CD8-positive, alpha-beta memory T cell (primary cell): ENCODE measurements at regions not wholly inside any gene's neighbourhood (a gene's known extent, or its start where the extent isn't known, plus 50 kb on each side); places are given as distances from the start of the nearest gene placed in this dataset.

Experiments
- CTCF ChIA-PET: fragments of 350-600 bp; sonication (Branson Sonifier 250); formaldehyde crosslinking; loops from one replicate; lab custom pipeline; 2021; ENCODE audit warnings: antibody characterized with exemption; lab: Charles Lee
- POLR2A ChIA-PET: fragments of 350-600 bp; sonication (Branson Sonifier 250); formaldehyde crosslinking; loops from one replicate; lab custom pipeline; 2021; ENCODE audit warnings: antibody characterized with exemption; lab: Charles Lee
- DNase-seq, 5 donors: peaks; one replicate each; pipeline versions ENCODE4 v3.0.0 to v3.0.0-alpha.2; 2020 to 2022; ENCODE audit warnings: mixed read lengths in 1 of 5
- H3K27ac ChIP-seq: one replicate; pipeline ENCODE4 v1.7.0; 2013; ENCODE audit warnings: low read depth, mild to moderate bottlenecking, low read length, moderate library complexity
- H3K27me3 ChIP-seq: 2 replicates; pipeline ENCODE4 v1.7.0; 2013; ENCODE audit warnings: low read length, mild to moderate bottlenecking; ENCODE audit not compliant: insufficient read depth, poor library complexity, severe bottlenecking
- H3K36me3 ChIP-seq: 2 replicates; pipeline ENCODE4 v1.7.0; 2013; ENCODE audit warnings: mild to moderate bottlenecking, low read length, moderate library complexity; ENCODE audit not compliant: insufficient read depth
- H3K4me1 ChIP-seq: 2 replicates; pipeline ENCODE4 v1.7.0; 2013; ENCODE audit warnings: mild to moderate bottlenecking, low read length, moderate library complexity; ENCODE audit not compliant: insufficient read depth
- H3K4me3 ChIP-seq: 2 replicates; pipeline ENCODE4 v1.7.0; 2013; ENCODE audit warnings: mild to moderate bottlenecking, low read length
- H3K9me3 ChIP-seq: 2 replicates; pipeline ENCODE4 v1.7.0; 2013; ENCODE audit warnings: mild to moderate bottlenecking, low read length
- H3K27ac Mint-ChIP-seq, 8 donors: one replicate each; pipeline ENCODE4 v1.8.0; 2020 to 2021; ENCODE audit warnings: mixed read lengths in 8 of 8, mild to moderate bottlenecking in 6 of 8, inconsistent platforms in 3 of 8, moderate library complexity in 3 of 8
- H3K27me3 Mint-ChIP-seq, 2 donors: one replicate each; pipeline ENCODE4 v1.8.0; 2020 to 2021; ENCODE audit warnings: mixed read lengths in 2 of 2, mild to moderate bottlenecking in 1 of 2, moderate library complexity in 1 of 2
- H3K36me3 Mint-ChIP-seq, 3 donors: one replicate each; pipeline ENCODE4 v1.8.0; 2020 to 2021; ENCODE audit warnings: mixed read lengths in 3 of 3, inconsistent platforms in 1 of 3, mild to moderate bottlenecking in 1 of 3
- H3K4me1 Mint-ChIP-seq, 3 donors: one replicate each; pipeline ENCODE4 v1.8.0; 2020 to 2021; ENCODE audit warnings: mixed read lengths in 3 of 3, inconsistent platforms in 1 of 3, mild to moderate bottlenecking in 1 of 3
- H3K4me3 Mint-ChIP-seq, 7 donors: one replicate each; pipeline ENCODE4 v1.8.0; 2020 to 2021; ENCODE audit warnings: mixed read lengths in 7 of 7, mild to moderate bottlenecking in 6 of 7, moderate library complexity in 4 of 7, inconsistent platforms in 2 of 7
- H3K9me3 Mint-ChIP-seq, 5 donors: one replicate each; pipeline ENCODE4 v1.8.0; 2020 to 2022; ENCODE audit warnings: mixed read lengths in 5 of 5, mild to moderate bottlenecking in 3 of 5, moderate library complexity in 2 of 5, inconsistent platforms in 1 of 5

- CTCF ChIA-PET: no interaction called here
- Histone ChIP-seq H3K4me1 (no peaks in the 10 kb centered on the region), H3K27ac (no peak overlapping the region), H3K4me3 (no peak overlapping the region), H3K36me3 (no peaks in the 10 kb centered on the region), H3K27me3 (no peaks in the 10 kb centered on the region), H3K9me3 (no peaks in the 10 kb centered on the region)
- POLR2A ChIA-PET: no interaction called here
- Mint-ChIP-seq H3K27me3 (no peaks in the 10 kb centered on the region), H3K9me3 (peaks cover 0 to 14% (median 1%) of the 10 kb centered on the region in 5 donors), H3K27ac (peak overlapping the region in 1 of 8 donors; percentile 8), H3K4me1 (no peaks in the 10 kb centered on the region), H3K4me3 (no peak overlapping the region), H3K36me3 (peaks cover 0 to 1% (median 0%) of the 10 kb centered on the region in 3 donors)
- DNase-seq: no peak
Measured at GRCh38 chr15:96767703-96768434, 437.4 kb downstream of the NR2F2 start.

GRCh38 chr15:96768435-96768789, 437.9 kb downstream of the NR2F2 start:
- Histone ChIP-seq H3K9me3 (no peaks in the 10 kb centered on the region), H3K36me3 (no peaks in the 10 kb centered on the region), H3K27ac (no peak overlapping the region), H3K27me3 (no peaks in the 10 kb centered on the region), H3K4me3 (no peak overlapping the region), H3K4me1 (no peaks in the 10 kb centered on the region)
- Mint-ChIP-seq H3K27ac (no peak overlapping the region), H3K27me3 (no peaks in the 10 kb centered on the region), H3K4me3 (no peak overlapping the region), H3K9me3 (peaks cover 0 to 16% (median 0%) of the 10 kb centered on the region in 5 donors), H3K4me1 (no peaks in the 10 kb centered on the region), H3K36me3 (peaks cover 0 to 1% (median 0%) of the 10 kb centered on the region in 3 donors)
- CTCF ChIA-PET: no interaction called here
- no peak for DNase-seq
- POLR2A ChIA-PET: no interaction called here

DNA sequence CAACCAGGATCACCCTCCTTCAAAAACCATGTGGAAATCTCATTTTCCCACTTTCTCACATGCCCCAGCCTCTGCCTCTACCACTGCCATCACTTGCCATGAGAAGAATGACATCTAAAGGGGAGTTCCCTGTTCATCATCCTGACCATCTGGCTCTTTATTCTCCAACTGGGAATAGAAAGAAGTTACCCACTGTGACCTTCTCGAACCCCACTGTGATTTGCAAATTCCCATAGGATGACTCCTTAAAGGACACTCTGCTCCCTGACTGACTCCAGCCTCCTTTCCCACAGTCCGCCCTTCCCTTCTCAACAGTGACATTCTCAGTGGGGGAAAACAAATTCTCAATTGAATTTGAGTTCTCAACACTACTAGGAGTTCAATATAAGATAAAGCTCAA, 440.5 kb downstream of the NR2F2 start:
- Histone ChIP-seq H3K27ac (no peak overlapping the region), H3K36me3 (no peaks in the 10 kb centered on the region), H3K4me3 (no peak overlapping the region), H3K27me3 (no peaks in the 10 kb centered on the region), H3K4me1 (no peaks in the 10 kb centered on the region), H3K9me3 (no peaks in the 10 kb centered on the region)
- Mint-ChIP-seq H3K4me3 (no peak overlapping the region), H3K4me1 (no peaks in the 10 kb centered on the region), H3K36me3 (no peaks in the 10 kb centered on the region), H3K27me3 (no peaks in the 10 kb centered on the region), H3K27ac (no peak overlapping the region), H3K9me3 (peaks cover 0 to 16% (median under 1%) of the 10 kb centered on the region in 5 donors)
- POLR2A ChIA-PET: no interaction called here
- DNase-seq: no peak
- CTCF ChIA-PET: no interaction called here

DNA sequence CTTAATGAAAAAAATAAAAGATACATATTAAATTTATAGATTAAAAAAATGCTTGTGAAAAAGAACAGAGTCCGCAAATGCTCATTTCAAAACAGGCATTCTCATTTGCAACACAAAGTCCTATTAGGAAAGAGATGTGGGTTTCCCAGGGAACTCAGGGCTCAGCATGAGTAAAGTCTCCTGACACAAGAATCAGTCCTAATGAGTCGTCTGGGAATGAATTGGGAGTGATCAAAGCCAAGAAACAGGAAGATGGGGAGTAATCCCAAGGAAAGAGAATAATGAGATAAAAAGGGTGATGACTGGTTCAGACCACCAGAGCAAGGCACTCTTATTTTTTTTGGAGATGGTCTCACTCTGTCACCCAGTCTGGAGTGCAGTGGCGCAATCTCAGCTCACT, 443.7 kb downstream of the NR2F2 start:
- no peaks in the 10 kb centered on the region for H3K4me1 Mint-ChIP-seq
- CTCF ChIA-PET: no interaction called here

DNA sequence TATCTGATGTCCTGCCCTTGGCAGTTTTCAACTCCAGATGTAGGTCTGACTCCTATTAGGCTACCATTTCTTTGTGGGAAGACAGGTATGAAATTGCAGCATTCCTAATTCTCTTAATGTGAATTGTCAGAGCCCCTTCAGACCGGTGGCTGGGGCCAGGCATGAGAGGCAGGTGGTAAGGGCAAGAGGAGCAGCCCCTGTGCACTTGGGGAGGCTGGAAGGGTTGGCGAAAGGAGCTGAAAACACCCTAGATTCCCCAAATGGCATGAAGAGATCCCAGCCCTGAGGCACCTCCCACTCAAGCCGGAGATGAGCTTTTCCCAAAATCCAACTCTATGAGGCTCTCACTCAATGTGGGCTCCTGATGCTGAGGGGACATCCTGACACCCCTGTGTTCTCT, 453.2 kb downstream of the NR2F2 start:
- Histone ChIP-seq H3K27ac (no peak overlapping the region), H3K36me3 (no peaks in the 10 kb centered on the region), H3K27me3 (no peaks in the 10 kb centered on the region), H3K4me3 (no peak overlapping the region), H3K9me3 (no peaks in the 10 kb centered on the region), H3K4me1 (no peaks in the 10 kb centered on the region)
- H3K27ac Mint-ChIP-seq: no peak overlapping the region
- no peaks in the 10 kb centered on the region for H3K4me1 Mint-ChIP-seq
- H3K36me3 Mint-ChIP-seq: no peaks in the 10 kb centered on the region
- no peak for DNase-seq
- no peaks in the 10 kb centered on the region for H3K27me3 Mint-ChIP-seq
- CTCF ChIA-PET: no interaction called here
- H3K9me3 Mint-ChIP-seq: peaks cover 0 to 14% (median 2%) of the 10 kb centered on the region in 5 donors
- no peak overlapping the region for H3K4me3 Mint-ChIP-seq
- POLR2A ChIA-PET: no interaction called here

More for the DNA sequence above, 443.7 kb downstream of the NR2F2 start:
- Histone ChIP-seq H3K9me3 (no peaks in the 10 kb centered on the region), H3K4me3 (no peak overlapping the region), H3K4me1 (no peaks in the 10 kb centered on the region), H3K27ac (no peak overlapping the region), H3K36me3 (no peaks in the 10 kb centered on the region), H3K27me3 (no peaks in the 10 kb centered on the region)
- Mint-ChIP-seq H3K36me3 (no peaks in the 10 kb centered on the region), H3K27ac (no peak overlapping the region), H3K9me3 (peaks cover 2 to 16% (median 7%) of the 10 kb centered on the region in 5 donors), H3K27me3 (no peaks in the 10 kb centered on the region), H3K4me3 (no peak overlapping the region)
- POLR2A ChIA-PET: no interaction called here
- DNase-seq: no peak

GRCh38 chr15:96790004-96790403, 459.5 kb downstream of the NR2F2 start:
- H3K27ac ChIP-seq: no peak overlapping the region
- H3K36me3 Mint-ChIP-seq: no peaks in the 10 kb centered on the region
- no peaks in the 10 kb centered on the region for H3K9me3 ChIP-seq
- DNase-seq: no peak
- ChIA-PET CTCF (no interaction called here), POLR2A (no interaction called here)
- H3K27me3 Mint-ChIP-seq: no peaks in the 10 kb centered on the region
- peaks cover 0 to 6% (median 2%) of the 10 kb centered on the region in 5 donors for H3K9me3 Mint-ChIP-seq
- no peaks in the 10 kb centered on the region for H3K4me1 Mint-ChIP-seq
- H3K4me3 ChIP-seq: no peak overlapping the region
- H3K27me3 ChIP-seq: no peaks in the 10 kb centered on the region
- no peak overlapping the region for H3K27ac Mint-ChIP-seq
- H3K36me3 ChIP-seq: no peaks in the 10 kb centered on the region
- H3K4me3 Mint-ChIP-seq: no peak overlapping the region
- H3K4me1 ChIP-seq: no peaks in the 10 kb centered on the region

DNA sequence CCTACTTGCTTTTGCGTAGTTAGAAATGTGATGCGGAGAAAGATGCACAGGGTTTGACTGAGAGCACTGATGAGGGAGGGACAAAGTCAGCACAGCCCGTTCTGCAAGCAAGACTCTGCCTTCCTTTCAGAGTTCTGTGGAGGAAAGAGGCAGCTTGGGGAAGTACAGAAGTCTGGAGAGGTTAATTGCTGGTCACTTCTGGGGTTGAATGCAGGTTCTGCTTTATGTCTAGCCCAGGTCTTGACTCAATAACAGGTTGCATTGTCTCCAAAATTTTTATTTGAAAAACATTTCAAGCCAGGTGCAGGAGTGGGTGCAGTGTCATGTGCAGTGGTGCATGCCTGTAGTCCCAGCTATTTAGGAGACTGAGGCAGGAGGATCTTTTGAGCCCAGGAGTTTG, 461.7 kb downstream of the NR2F2 start:
- POLR2A ChIA-PET: no interaction called here
- Histone ChIP-seq H3K4me1 (no peaks in the 10 kb centered on the region), H3K27me3 (no peaks in the 10 kb centered on the region), H3K4me3 (no peak overlapping the region), H3K36me3 (no peaks in the 10 kb centered on the region), H3K27ac (no peak overlapping the region), H3K9me3 (no peaks in the 10 kb centered on the region)
- DNase-seq: no peak
- H3K27ac Mint-ChIP-seq: no peak overlapping the region
- H3K27me3 Mint-ChIP-seq: no peaks in the 10 kb centered on the region
- peaks cover 0 to 3% (median 0%) of the 10 kb centered on the region in 5 donors for H3K9me3 Mint-ChIP-seq
- H3K4me1 Mint-ChIP-seq: no peaks in the 10 kb centered on the region
- no peaks in the 10 kb centered on the region for H3K36me3 Mint-ChIP-seq
- CTCF ChIA-PET: no interaction called here
- H3K4me3 Mint-ChIP-seq: peak overlapping the region in 1 of 7 donors; percentile 32

- Mint-ChIP-seq H3K4me3 (no peak overlapping the region), H3K27ac (no peak overlapping the region), H3K36me3 (no peaks in the 10 kb centered on the region), H3K27me3 (no peaks in the 10 kb centered on the region), H3K4me1 (no peaks in the 10 kb centered on the region), H3K9me3 (peaks cover 0 to 6% (median 4%) of the 10 kb centered on the region in 5 donors)
- H3K4me3 ChIP-seq: no peak overlapping the region
- no peak overlapping the region for H3K27ac ChIP-seq
- no peaks in the 10 kb centered on the region for H3K4me1 ChIP-seq
- CTCF ChIA-PET: no interaction called here
- no peaks in the 10 kb centered on the region for H3K27me3 ChIP-seq
- POLR2A ChIA-PET: no interaction called here
- H3K9me3 ChIP-seq: no peaks in the 10 kb centered on the region
- no peak for DNase-seq
- H3K36me3 ChIP-seq: no peaks in the 10 kb centered on the region
Measured at GRCh38 chr15:96796841-96797240, 466.3 kb downstream of the NR2F2 start.
